ENCODE measurements at regions not wholly inside any gene's neighbourhood (a gene's known extent, or its start where the extent isn't known, plus 50 kb on each side); places are given as distances from the start of the nearest gene placed in this dataset.

- no peaks in the 10 kb centered on the region for H3K4me1 Mint-ChIP-seq (ENCODE audit: low read depth, unreplicated experiment)
Measured at GRCh38 chr18:25725501-25725900, 364.9 kb downstream of the SS18 start.

DNA sequence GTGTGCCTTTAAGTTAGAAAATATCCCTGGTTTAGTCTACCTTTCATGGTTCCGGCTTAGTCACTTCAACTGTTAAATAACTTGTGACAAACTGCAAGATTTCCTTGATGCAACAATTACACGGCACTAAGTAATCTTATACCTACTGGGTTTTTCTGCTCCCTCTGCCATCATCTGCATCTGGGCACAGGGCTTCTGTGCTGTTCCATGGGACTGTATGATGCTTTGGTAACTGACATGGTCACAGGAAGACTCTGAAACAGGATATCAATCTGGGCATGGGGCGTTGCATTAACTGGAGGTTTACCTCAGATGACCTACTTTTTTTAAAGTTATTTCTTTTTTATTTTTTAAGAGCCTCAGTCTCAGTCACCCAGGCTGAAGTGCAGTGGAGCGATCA is 365.4 kb downstream of the SS18 start:
- DNase-seq: no peak
- H3K4me1 Mint-ChIP-seq (ENCODE audit: low read depth, unreplicated experiment): no peaks in the 10 kb centered on the region
- no TSS peak for BruUV-seq (replicated peaks)
- H3K27ac Mint-ChIP-seq (ENCODE audit: unreplicated experiment): no peak overlapping the region
- no peaks in the 10 kb centered on the region for H3K27me3 Mint-ChIP-seq (ENCODE audit: unreplicated experiment)
- CTCF ChIA-PET: no interaction called here
- intact Hi-C loops (cut with micrococcal nuclease; ENCODE audit: unreplicated experiment): no loop called here
- TF ChIP-seq, protein P1, sequence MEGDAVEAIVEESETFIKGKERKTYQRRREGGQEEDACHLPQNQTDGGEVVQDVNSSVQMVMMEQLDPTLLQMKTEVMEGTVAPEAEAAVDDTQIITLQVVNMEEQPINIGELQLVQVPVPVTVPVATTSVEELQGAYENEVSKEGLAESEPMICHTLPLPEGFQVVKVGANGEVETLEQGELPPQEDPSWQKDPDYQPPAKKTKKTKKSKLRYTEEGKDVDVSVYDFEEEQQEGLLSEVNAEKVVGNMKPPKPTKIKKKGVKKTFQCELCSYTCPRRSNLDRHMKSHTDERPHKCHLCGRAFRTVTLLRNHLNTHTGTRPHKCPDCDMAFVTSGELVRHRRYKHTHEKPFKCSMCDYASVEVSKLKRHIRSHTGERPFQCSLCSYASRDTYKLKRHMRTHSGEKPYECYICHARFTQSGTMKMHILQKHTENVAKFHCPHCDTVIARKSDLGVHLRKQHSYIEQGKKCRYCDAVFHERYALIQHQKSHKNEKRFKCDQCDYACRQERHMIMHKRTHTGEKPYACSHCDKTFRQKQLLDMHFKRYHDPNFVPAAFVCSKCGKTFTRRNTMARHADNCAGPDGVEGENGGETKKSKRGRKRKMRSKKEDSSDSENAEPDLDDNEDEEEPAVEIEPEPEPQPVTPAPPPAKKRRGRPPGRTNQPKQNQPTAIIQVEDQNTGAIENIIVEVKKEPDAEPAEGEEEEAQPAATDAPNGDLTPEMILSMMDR (IDR thresholded peaks at IDR 0.05; ENCODE audit: unreplicated experiment): no peak
- no peaks in the 10 kb centered on the region for H3K36me3 Mint-ChIP-seq (ENCODE audit: insufficient read depth, unreplicated experiment)
- H3K9me3 Mint-ChIP-seq (ENCODE audit: low read depth, unreplicated experiment): peaks cover 2% of the 10 kb centered on the region
- H3K4me3 Mint-ChIP-seq (ENCODE audit: low read depth, unreplicated experiment): no peak overlapping the region

More at GRCh38 chr18:25725501-25725900, 364.9 kb downstream of the SS18 start:
- Mint-ChIP-seq H3K9me3 (ENCODE audit: low read depth, unreplicated experiment) (peaks cover 2% of the 10 kb centered on the region), H3K4me3 (ENCODE audit: low read depth, unreplicated experiment) (no peak overlapping the region), H3K36me3 (ENCODE audit: insufficient read depth, unreplicated experiment) (no peaks in the 10 kb centered on the region), H3K27ac (ENCODE audit: unreplicated experiment) (no peak overlapping the region), H3K27me3 (ENCODE audit: unreplicated experiment) (no peaks in the 10 kb centered on the region)
- TF ChIP-seq, protein P1 (IDR thresholded peaks at IDR 0.05; ENCODE audit: unreplicated experiment): no peak
- DNase-seq: no peak
- CTCF ChIA-PET: no interaction called here
- BruUV-seq (replicated peaks): no TSS peak
- intact Hi-C loops (cut with micrococcal nuclease; ENCODE audit: unreplicated experiment): no loop called here

- Mint-ChIP-seq H3K36me3 (ENCODE audit: insufficient read depth, unreplicated experiment) (no peaks in the 10 kb centered on the region), H3K4me1 (ENCODE audit: low read depth, unreplicated experiment) (no peaks in the 10 kb centered on the region), H3K4me3 (ENCODE audit: low read depth, unreplicated experiment) (no peak overlapping the region), H3K27me3 (ENCODE audit: unreplicated experiment) (no peaks in the 10 kb centered on the region), H3K27ac (ENCODE audit: unreplicated experiment) (no peak overlapping the region), H3K9me3 (ENCODE audit: low read depth, unreplicated experiment) (peaks cover 6% of the 10 kb centered on the region)
- BruUV-seq (replicated peaks): no TSS peak
- TF ChIP-seq, protein P1 (IDR thresholded peaks at IDR 0.05; ENCODE audit: unreplicated experiment): no peak
- intact Hi-C loops (cut with micrococcal nuclease; ENCODE audit: unreplicated experiment): no loop called here
- CTCF ChIA-PET: no interaction called here
- no peak for DNase-seq
Measured at GRCh38 chr18:25724121-25724520, 366.3 kb downstream of the SS18 start.

DNA sequence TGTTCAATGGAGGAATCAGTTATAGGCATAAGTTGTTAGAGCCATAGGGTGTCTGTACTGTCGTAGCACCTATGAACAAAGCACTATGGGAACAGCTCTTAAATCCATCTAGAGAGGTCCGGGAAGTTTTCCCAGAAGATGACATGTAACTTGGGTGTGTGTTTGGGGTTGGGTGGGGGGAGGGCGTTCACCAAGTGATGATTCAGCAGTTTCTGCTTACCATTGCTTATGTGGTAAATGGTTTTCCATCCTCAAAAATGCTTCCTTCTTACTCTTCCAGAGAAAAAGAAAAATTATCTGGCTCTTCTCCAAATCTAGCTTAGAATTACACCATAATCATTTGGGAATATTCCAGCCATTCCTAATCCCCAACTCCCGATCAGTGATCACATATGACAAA is 361.1 kb upstream of the ZNF521 start:
- Mint-ChIP-seq H3K27ac (ENCODE audit: unreplicated experiment) (no peak overlapping the region), H3K36me3 (ENCODE audit: insufficient read depth, unreplicated experiment) (no peaks in the 10 kb centered on the region), H3K4me3 (ENCODE audit: low read depth, unreplicated experiment) (no peak overlapping the region), H3K27me3 (ENCODE audit: unreplicated experiment) (peaks cover 17% of the 10 kb centered on the region), H3K9me3 (ENCODE audit: low read depth, unreplicated experiment) (peaks cover 9% of the 10 kb centered on the region), H3K4me1 (ENCODE audit: low read depth, unreplicated experiment) (no peaks in the 10 kb centered on the region)
- intact Hi-C loops (cut with micrococcal nuclease; ENCODE audit: unreplicated experiment): no loop called here
- CTCF ChIA-PET: no interaction called here
- TF ChIP-seq, protein P1 (IDR thresholded peaks at IDR 0.05; ENCODE audit: unreplicated experiment): no peak
- DNase-seq: no peak
- no TSS peak for BruUV-seq (replicated peaks)

GRCh38 chr18:25710981-25711380 is 359.0 kb upstream of the ZNF521 start:
- peaks cover 9% of the 10 kb centered on the region for H3K9me3 Mint-ChIP-seq (ENCODE audit: low read depth, unreplicated experiment)
- TF ChIP-seq, protein P1 (IDR thresholded peaks at IDR 0.05; ENCODE audit: unreplicated experiment): no peak
- H3K4me3 Mint-ChIP-seq (ENCODE audit: low read depth, unreplicated experiment): no peak overlapping the region
- H3K27me3 Mint-ChIP-seq (ENCODE audit: unreplicated experiment): peaks cover 31% of the 10 kb centered on the region
- no peaks in the 10 kb centered on the region for H3K4me1 Mint-ChIP-seq (ENCODE audit: low read depth, unreplicated experiment)
- DNase-seq: no peak
- H3K27ac Mint-ChIP-seq (ENCODE audit: unreplicated experiment): no peak overlapping the region
- intact Hi-C loops (cut with micrococcal nuclease; ENCODE audit: unreplicated experiment): no loop called here
- BruUV-seq (replicated peaks): no TSS peak
- H3K36me3 Mint-ChIP-seq (ENCODE audit: insufficient read depth, unreplicated experiment): no peaks in the 10 kb centered on the region
- CTCF ChIA-PET: no interaction called here
